Parathyroid adenoma (tissue), 2 donors: ENCODE measurements at regions not wholly inside any gene's neighbourhood (a gene's known extent, or its start where the extent isn't known, plus 50 kb on each side); places are given as distances from the start of the nearest gene placed in this dataset.

ENCODE experiments used
- H2AFZ ChIP-seq: fragments of 300-600 bp; sonication (generic); one replicate; pipeline ENCODE4 v1.7.0; 2017; ENCODE audit warnings: antibody characterized with exemption, mild to moderate bottlenecking
- H3K27ac ChIP-seq: fragments of 300-600 bp; sonication (generic); one replicate; pipeline ENCODE4 v1.7.0; 2017
- H3K27me3 ChIP-seq: fragments of 300-600 bp; sonication (generic); one replicate; pipeline ENCODE4 v1.7.0; 2017; ENCODE audit warnings: low read length; ENCODE audit not compliant: control insufficient read depth, insufficient read depth
- H3K36me3 ChIP-seq: fragments of 300-600 bp; sonication (generic); one replicate; pipeline ENCODE4 v1.7.0; 2017; ENCODE audit warnings: low read length; ENCODE audit not compliant: control insufficient read depth, insufficient read depth
- H3K4me1 ChIP-seq: fragments of 300-600 bp; sonication (generic); one replicate; pipeline ENCODE4 v1.7.0; 2017; ENCODE audit warnings: control low read depth
- H3K4me2 ChIP-seq: fragments of 300-600 bp; sonication (generic); one replicate; pipeline ENCODE4 v1.7.0; 2017; ENCODE audit warnings: low read length
- H3K4me3 ChIP-seq: fragments of 300-600 bp; sonication (generic); one replicate; pipeline ENCODE4 v1.7.0; 2017; ENCODE audit warnings: low read depth, low read length
- H3K79me2 ChIP-seq: fragments of 300-600 bp; sonication (generic); one replicate; pipeline ENCODE4 v1.7.0; 2017; ENCODE audit warnings: control low read depth
- H3K9ac ChIP-seq: fragments of 300-600 bp; sonication (generic); one replicate; pipeline ENCODE4 v1.7.0; 2017; ENCODE audit warnings: mild to moderate bottlenecking
- H3K9me3 ChIP-seq: fragments of 300-600 bp; sonication (generic); one replicate; pipeline ENCODE4 v1.7.0; 2017; ENCODE audit warnings: low read length; ENCODE audit not compliant: control insufficient read depth
- CTCF ChIP-seq: fragments of 300-600 bp; sonication (generic); IDR thresholded peaks from one replicate; pipeline ENCODE4 v1.7.0; 2017; ENCODE audit warnings: antibody characterized with exemption, mild to moderate bottlenecking
- donor health status: primary hyperparathyroidism.

DNA sequence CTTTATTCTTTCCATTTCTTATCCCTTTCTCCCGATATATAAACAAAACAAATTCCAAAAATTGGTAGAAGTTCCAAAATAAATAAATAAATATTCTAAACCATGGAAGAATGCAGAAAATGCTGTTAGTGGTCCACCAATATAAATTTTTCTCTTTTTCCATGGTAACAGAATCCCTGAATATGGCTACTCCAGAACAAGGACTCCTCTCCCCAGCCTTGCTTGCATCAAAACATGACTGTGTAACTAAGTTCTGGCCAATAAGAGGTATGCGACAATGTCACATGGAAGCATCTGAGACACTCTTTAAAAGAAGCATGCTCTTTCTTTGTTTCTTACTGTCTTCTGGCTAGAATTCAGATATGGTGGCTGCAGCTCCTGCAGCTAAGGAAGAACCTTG, 325.1 kb upstream of the TANK start:
- no peak for TF ChIP-seq CTCF
- no peaks in the 10 kb centered on the region for H3K36me3 ChIP-seq

DNA sequence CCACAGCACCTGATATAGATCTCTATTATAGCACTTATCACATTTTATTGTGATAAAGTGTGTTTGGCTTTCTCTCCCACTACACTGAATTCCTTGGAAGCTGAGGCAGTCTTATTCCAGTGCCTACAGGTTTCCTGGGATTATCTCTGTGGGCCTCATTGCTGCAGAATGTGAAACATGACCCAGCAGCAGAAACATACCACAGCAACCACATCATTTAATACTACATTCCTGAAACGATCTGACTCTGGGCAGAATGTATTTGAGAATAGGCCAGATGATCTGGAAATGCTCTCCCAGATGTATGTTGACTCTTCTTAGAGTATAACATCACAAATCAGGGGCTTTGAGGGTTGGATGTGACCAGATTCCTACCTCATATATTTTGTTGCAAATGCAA, 323.5 kb upstream of the TANK start:
- Histone ChIP-seq H3K4me3 (no peak overlapping the region), H3K27me3 (no peaks in the 10 kb centered on the region), H3K36me3 (no peaks in the 10 kb centered on the region), H3K27ac (no peak overlapping the region), H3K4me1 (no peaks in the 10 kb centered on the region), H3K79me2 (no peaks in the 10 kb centered on the region), H3K4me2 (no peak overlapping the region), H2AFZ (no peak overlapping the region), H3K9ac (no peak overlapping the region), H3K9me3 (no peaks in the 10 kb centered on the region)
- TF ChIP-seq CTCF = no peak

More for the DNA sequence above, 325.1 kb upstream of the TANK start:
- H2AFZ ChIP-seq = no peak overlapping the region
- no peaks in the 10 kb centered on the region for H3K79me2 ChIP-seq
- H3K4me2 ChIP-seq = no peak overlapping the region
- H3K9ac ChIP-seq = no peak overlapping the region
- H3K27me3 ChIP-seq = no peaks in the 10 kb centered on the region
- no peaks in the 10 kb centered on the region for H3K9me3 ChIP-seq
- no peak overlapping the region for H3K4me3 ChIP-seq
- no peaks in the 10 kb centered on the region for H3K4me1 ChIP-seq
- H3K27ac ChIP-seq = no peak overlapping the region

GRCh38 chr2:160837416-160837815, 322.8 kb upstream of the TANK start:
- no peak overlapping the region for H3K27ac ChIP-seq
- no peak overlapping the region for H3K4me3 ChIP-seq
- H3K79me2 ChIP-seq = no peaks in the 10 kb centered on the region
- TF ChIP-seq CTCF = no peak
- no peaks in the 10 kb centered on the region for H3K9me3 ChIP-seq
- H3K4me2 ChIP-seq = no peak overlapping the region
- H2AFZ ChIP-seq = no peak overlapping the region
- H3K9ac ChIP-seq = no peak overlapping the region
- H3K4me1 ChIP-seq = no peaks in the 10 kb centered on the region
- H3K36me3 ChIP-seq = no peaks in the 10 kb centered on the region
- H3K27me3 ChIP-seq = no peaks in the 10 kb centered on the region

DNA sequence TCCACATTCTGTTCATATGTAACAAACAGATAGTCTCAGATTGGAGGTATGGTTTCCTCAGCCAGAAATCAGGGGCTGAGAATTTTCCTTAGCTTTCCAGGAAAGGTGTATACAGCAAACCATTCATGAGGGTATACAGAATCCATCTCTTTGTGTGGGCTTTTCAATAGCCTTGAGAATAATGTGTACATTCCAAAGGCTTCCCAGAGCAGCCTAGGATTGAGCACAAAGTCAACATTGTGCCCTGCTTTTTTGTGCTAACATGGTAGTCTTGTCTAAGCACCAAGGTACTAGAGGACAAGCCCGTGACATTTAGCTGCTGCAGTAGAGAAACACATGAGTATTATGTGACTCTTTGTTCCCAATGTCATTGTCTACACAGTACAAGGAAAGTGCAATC, 322.1 kb upstream of the TANK start:
- H3K36me3 ChIP-seq = no peaks in the 10 kb centered on the region
- H3K27me3 ChIP-seq = no peaks in the 10 kb centered on the region
- H3K27ac ChIP-seq = no peak overlapping the region

More for the DNA sequence above, 322.1 kb upstream of the TANK start:
- no peak for TF ChIP-seq CTCF
- no peak overlapping the region for H3K9ac ChIP-seq
- no peak overlapping the region for H2AFZ ChIP-seq
- no peaks in the 10 kb centered on the region for H3K79me2 ChIP-seq
- no peak overlapping the region for H3K4me2 ChIP-seq
- no peaks in the 10 kb centered on the region for H3K4me1 ChIP-seq
- no peaks in the 10 kb centered on the region for H3K9me3 ChIP-seq
- no peak overlapping the region for H3K4me3 ChIP-seq
